ENCODE measurements at regions not wholly inside any gene's neighbourhood (a gene's known extent, or its start where the extent isn't known, plus 50 kb on each side); places are given as distances from the start of the nearest gene placed in this dataset.

DNA sequence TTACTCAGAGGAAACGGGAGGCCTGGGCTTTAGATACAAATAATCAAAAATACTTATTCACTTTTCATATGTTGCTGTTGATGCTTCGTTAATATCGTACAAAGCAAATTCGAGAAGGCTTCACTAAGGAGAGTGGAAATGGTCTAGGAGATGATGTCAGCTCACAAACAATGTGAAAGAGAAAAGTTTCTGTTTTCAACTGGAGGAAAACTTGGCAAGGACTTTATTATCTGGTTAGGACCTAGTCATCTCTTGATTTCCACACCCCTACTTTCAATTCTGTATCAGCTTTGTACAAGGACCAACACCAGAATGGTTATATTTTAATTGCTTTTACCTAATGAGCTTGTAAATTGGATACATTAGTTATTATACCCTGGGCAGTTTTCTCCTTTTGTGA lies 88.0 kb downstream of the SLC10A2 start:
- no CpG with 5 or more reads among the region's 4 CpGs for WGBS (ENCODE audit: insufficient coverage)
- Mint-ChIP-seq H3K27ac (no peak overlapping the region), H3K9me3 (ENCODE audit: insufficient read depth) (no peaks in the 10 kb centered on the region), H3K4me1 (no peaks in the 10 kb centered on the region), H3K27me3 (no peaks in the 10 kb centered on the region), H3K4me3 (no peak overlapping the region)
- POLR2A ChIA-PET: no interaction called here
- Histone ChIP-seq H3K4me1 (ENCODE audit: control insufficient read depth in 2 of 2, insufficient read depth in 2 of 2, low read length in 2 of 2) (no peaks in the 10 kb centered on the region), H3K27ac (ENCODE audit: low read length in 2 of 2) (no peak overlapping the region), H3K36me3 (replicated peaks in 1 of 2; ENCODE audit: control extremely low read depth in 1 of 2, control insufficient read depth in 1 of 2, extremely low read depth in 1 of 2, insufficient read depth in 2 of 2, low read length in 1 of 2) (no peaks in the 10 kb centered on the region), H3K9ac (ENCODE audit: low read length) (no peak overlapping the region), H4K20me1 (ENCODE audit: control insufficient read depth, insufficient read depth, low read length, poor library complexity, severe bottlenecking) (no peaks in the 10 kb centered on the region), H3K9me3 (ENCODE audit: control extremely low read depth in 1 of 3, control insufficient read depth in 2 of 3, insufficient read depth in 1 of 3, low read length in 2 of 3) (peaks cover 0 to 3% (median 0%) of the 10 kb centered on the region in 3 donors), H3K4me2 (replicated peaks; ENCODE audit: low read depth, low read length, poor library complexity, severe bottlenecking) (no peak overlapping the region), H3K79me2 (ENCODE audit: control insufficient read depth, insufficient read depth, low read length) (no peaks in the 10 kb centered on the region), H3K4me3 (ENCODE audit: control extremely low read depth in 1 of 5, extremely low read depth in 1 of 5, insufficient read depth in 1 of 5, low read depth in 2 of 5, low read length in 4 of 5) (no peak overlapping the region), H3K27me3 (replicated peaks in 1 of 4; ENCODE audit: control extremely low read depth in 1 of 4, control insufficient read depth in 3 of 4, insufficient read depth in 4 of 4, low read length in 3 of 4) (no peaks in the 10 kb centered on the region), H2AFZ (ENCODE audit: insufficient read depth, low read depth, low read length, poor library complexity, severe bottlenecking) (no peak overlapping the region)
- ATAC-seq (ENCODE audit: low read depth) (no peak), DNase-seq (no peak)
- CTCF ChIA-PET: no interaction called here
- TF ChIP-seq, protein P1, sequence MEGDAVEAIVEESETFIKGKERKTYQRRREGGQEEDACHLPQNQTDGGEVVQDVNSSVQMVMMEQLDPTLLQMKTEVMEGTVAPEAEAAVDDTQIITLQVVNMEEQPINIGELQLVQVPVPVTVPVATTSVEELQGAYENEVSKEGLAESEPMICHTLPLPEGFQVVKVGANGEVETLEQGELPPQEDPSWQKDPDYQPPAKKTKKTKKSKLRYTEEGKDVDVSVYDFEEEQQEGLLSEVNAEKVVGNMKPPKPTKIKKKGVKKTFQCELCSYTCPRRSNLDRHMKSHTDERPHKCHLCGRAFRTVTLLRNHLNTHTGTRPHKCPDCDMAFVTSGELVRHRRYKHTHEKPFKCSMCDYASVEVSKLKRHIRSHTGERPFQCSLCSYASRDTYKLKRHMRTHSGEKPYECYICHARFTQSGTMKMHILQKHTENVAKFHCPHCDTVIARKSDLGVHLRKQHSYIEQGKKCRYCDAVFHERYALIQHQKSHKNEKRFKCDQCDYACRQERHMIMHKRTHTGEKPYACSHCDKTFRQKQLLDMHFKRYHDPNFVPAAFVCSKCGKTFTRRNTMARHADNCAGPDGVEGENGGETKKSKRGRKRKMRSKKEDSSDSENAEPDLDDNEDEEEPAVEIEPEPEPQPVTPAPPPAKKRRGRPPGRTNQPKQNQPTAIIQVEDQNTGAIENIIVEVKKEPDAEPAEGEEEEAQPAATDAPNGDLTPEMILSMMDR (IDR thresholded peaks at IDR 0.05): no peak
- TF ChIP-seq EZH2 (IDR thresholded peaks at IDR 0.05; ENCODE audit: borderline replicate concordance, insufficient read depth, low read depth, low read length, poor library complexity, severe bottlenecking): no peak
- intact Hi-C loops (cut with micrococcal nuclease): no loop called here

DNA sequence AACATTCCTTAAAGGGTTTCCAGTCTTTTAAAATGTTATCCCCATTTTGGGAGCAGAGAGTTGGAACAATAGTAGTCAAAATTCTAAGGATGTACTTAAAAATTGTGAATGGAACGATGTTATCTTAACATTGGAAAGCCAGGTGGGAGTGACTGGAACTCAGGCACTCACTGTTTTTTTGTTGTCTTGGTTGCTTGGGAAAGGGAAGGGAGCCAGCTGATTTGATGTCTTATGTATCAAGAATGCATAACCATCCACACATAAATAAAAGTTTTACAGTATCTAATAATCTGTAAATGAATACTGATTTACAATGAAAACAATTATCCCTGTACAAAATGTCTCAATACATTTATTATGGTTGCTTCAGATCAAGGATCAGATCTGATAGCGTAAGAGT lies 88.7 kb downstream of the SLC10A2 start:
- ChIA-PET CTCF (no interaction called here), POLR2A (no interaction called here)
- no peak overlapping the region for H3K4me2 ChIP-seq (replicated peaks; ENCODE audit: low read depth, low read length, poor library complexity, severe bottlenecking)
- H3K27me3 Mint-ChIP-seq: no peaks in the 10 kb centered on the region
- ATAC-seq (ENCODE audit: low read depth) (no peak), DNase-seq (no peak)
- no peak overlapping the region for H3K27ac ChIP-seq (ENCODE audit: low read length in 2 of 2)
- intact Hi-C loops (cut with micrococcal nuclease): no loop called here
- H3K9me3 Mint-ChIP-seq (ENCODE audit: insufficient read depth): no peaks in the 10 kb centered on the region
- peaks cover 0 to 3% (median 0%) of the 10 kb centered on the region in 3 donors for H3K9me3 ChIP-seq (ENCODE audit: control extremely low read depth in 1 of 3, control insufficient read depth in 2 of 3, insufficient read depth in 1 of 3, low read length in 2 of 3)
- H4K20me1 ChIP-seq (ENCODE audit: control insufficient read depth, insufficient read depth, low read length, poor library complexity, severe bottlenecking): no peaks in the 10 kb centered on the region
- no peaks in the 10 kb centered on the region for H3K4me1 Mint-ChIP-seq
- H3K36me3 ChIP-seq (replicated peaks in 1 of 2; ENCODE audit: control extremely low read depth in 1 of 2, control insufficient read depth in 1 of 2, extremely low read depth in 1 of 2, insufficient read depth in 2 of 2, low read length in 1 of 2): no peaks in the 10 kb centered on the region
- no peak overlapping the region for H3K4me3 ChIP-seq (ENCODE audit: control extremely low read depth in 1 of 5, extremely low read depth in 1 of 5, insufficient read depth in 1 of 5, low read depth in 2 of 5, low read length in 4 of 5)
- no peaks in the 10 kb centered on the region for H3K4me1 ChIP-seq (ENCODE audit: control insufficient read depth in 2 of 2, insufficient read depth in 2 of 2, low read length in 2 of 2)
- H3K9ac ChIP-seq (ENCODE audit: low read length): no peak overlapping the region
- no peaks in the 10 kb centered on the region for H3K27me3 ChIP-seq (replicated peaks in 1 of 4; ENCODE audit: control extremely low read depth in 1 of 4, control insufficient read depth in 3 of 4, insufficient read depth in 4 of 4, low read length in 3 of 4)
- H3K27ac Mint-ChIP-seq: no peak overlapping the region
- 86% methylated on average over 1 of the region's 2 CpGs for WGBS (ENCODE audit: insufficient coverage)
- no peak overlapping the region for H3K4me3 Mint-ChIP-seq
- TF ChIP-seq, protein P1 (IDR thresholded peaks at IDR 0.05): no peak
- TF ChIP-seq EZH2 (IDR thresholded peaks at IDR 0.05; ENCODE audit: borderline replicate concordance, insufficient read depth, low read depth, low read length, poor library complexity, severe bottlenecking): no peak
- H3K79me2 ChIP-seq (ENCODE audit: control insufficient read depth, insufficient read depth, low read length): no peaks in the 10 kb centered on the region
- no peak overlapping the region for H2AFZ ChIP-seq (ENCODE audit: insufficient read depth, low read depth, low read length, poor library complexity, severe bottlenecking)
